Ascending aorta (tissue), 2 donors: ENCODE measurements at regions not wholly inside any gene's neighbourhood (a gene's known extent, or its start where the extent isn't known, plus 50 kb on each side); places are given as distances from the start of the nearest gene placed in this dataset.
"Not testable (repeated sequence)": the region's sequence is repeated elsewhere in the genome, so short reads cannot be mapped to it uniquely, and the experiment has no call there.

Experiments used
- DNase-seq, 2 donors: peaks; one replicate each; pipeline ENCODE4 v3.0.0-alpha.2; 2019; ENCODE audit warnings: low spot score in 2 of 2
- H3K27ac ChIP-seq, 2 donors: fragments of 200-600 bp; sonication (generic); one replicate each; pipeline ENCODE4 v1.5.1; 2016 to 2017; ENCODE audit warnings: mild to moderate bottlenecking in 1 of 2
- H3K27me3 ChIP-seq: fragments of 200-600 bp; sonication (generic); one replicate; pipeline ENCODE4 v1.5.1; 2017
- H3K36me3 ChIP-seq, 2 donors: fragments of 200-600 bp; sonication (generic); one replicate each; pipeline ENCODE4 v1.5.1; 2016
- H3K4me1 ChIP-seq, 2 donors: fragments of 200-600 bp; sonication (generic); one replicate each; pipeline ENCODE4 v1.5.1; 2016 to 2017; ENCODE audit warnings: mild to moderate bottlenecking in 1 of 2
- H3K4me3 ChIP-seq, 2 donors: fragments of 200-600 bp; sonication (generic); one replicate each; pipeline ENCODE4 v1.5.1; 2016 to 2017; ENCODE audit warnings: mild to moderate bottlenecking in 1 of 2
- H3K9me3 ChIP-seq, 2 donors: fragments of 200-600 bp; sonication (generic); one replicate each; pipeline ENCODE4 v1.5.1; 2016
- intact Hi-C: fragments of 100-400 bp; cut with DNase I; formaldehyde crosslinking; loops from one replicate; pipeline ENCODE4 v1.15.1; 2023
- TF ChIP-seq, protein P1 (sequence below), 3 experiments: fragments of 200-600 bp in 2 of 3; fragments of 450-650 bp in 1 of 3; sonication (generic) in 2 of 3; IDR thresholded peaks; one replicate each; pipeline ENCODE4 v1.5.1; 2016 to 2019; ENCODE audit warnings: antibody characterized with exemption in 3 of 3, mild to moderate bottlenecking in 1 of 3, moderate library complexity in 1 of 3

DNA sequence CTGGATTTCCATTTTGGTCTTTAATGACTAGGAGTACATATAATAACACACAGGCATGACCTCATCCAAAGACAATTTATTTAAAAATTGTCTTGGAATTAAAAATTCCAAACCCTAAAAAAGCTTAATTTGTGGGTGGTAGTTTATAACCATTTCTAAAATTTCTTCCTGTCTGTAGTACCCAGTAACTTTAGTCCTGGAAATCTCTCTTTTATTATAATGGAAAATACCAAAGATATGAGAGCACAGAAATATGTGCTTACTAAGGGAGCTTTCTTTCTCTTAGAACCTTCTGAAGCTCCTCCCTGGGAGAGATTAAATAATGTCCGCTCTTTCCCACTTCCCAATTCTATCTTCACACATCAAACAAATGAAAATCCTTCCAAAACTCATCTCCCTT is 70.5 kb upstream of the PRL start:
- Histone ChIP-seq H3K27me3 (no peaks in the 10 kb centered on the region), H3K27ac (peak overlapping the region in 1 of 2 donors; percentile 11)
- intact Hi-C loops: no loop called here

DNA sequence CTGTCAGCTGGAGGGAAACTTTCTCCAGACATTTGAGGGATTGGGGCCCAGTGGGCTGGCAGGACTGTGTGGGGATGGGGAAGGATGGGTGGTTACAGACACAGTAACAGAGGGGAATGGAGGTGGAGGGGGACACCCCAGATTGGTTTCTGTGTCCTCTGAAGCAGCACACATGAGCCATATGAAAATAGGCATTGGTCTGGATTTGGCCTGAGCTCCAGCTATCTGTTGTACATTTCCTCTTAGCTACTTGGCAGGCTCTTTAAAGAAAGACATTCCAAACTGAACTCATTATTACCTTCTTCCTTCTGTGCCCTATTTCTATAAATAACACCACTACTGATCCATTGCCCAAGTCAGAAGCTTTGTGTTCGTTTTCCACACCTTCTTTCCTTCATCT is 72.0 kb upstream of the PRL start:
- TF ChIP-seq, protein P1, sequence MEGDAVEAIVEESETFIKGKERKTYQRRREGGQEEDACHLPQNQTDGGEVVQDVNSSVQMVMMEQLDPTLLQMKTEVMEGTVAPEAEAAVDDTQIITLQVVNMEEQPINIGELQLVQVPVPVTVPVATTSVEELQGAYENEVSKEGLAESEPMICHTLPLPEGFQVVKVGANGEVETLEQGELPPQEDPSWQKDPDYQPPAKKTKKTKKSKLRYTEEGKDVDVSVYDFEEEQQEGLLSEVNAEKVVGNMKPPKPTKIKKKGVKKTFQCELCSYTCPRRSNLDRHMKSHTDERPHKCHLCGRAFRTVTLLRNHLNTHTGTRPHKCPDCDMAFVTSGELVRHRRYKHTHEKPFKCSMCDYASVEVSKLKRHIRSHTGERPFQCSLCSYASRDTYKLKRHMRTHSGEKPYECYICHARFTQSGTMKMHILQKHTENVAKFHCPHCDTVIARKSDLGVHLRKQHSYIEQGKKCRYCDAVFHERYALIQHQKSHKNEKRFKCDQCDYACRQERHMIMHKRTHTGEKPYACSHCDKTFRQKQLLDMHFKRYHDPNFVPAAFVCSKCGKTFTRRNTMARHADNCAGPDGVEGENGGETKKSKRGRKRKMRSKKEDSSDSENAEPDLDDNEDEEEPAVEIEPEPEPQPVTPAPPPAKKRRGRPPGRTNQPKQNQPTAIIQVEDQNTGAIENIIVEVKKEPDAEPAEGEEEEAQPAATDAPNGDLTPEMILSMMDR (IDR thresholded peaks at IDR 0.05): no peak
- Histone ChIP-seq H3K27me3 (no peaks in the 10 kb centered on the region), H3K4me1 (peaks cover 3 to 5% of the 10 kb centered on the region in 2 donors), H3K27ac (no peak overlapping the region), H3K9me3 (no peaks in the 10 kb centered on the region), H3K4me3 (no peak overlapping the region), H3K36me3 (no peaks in the 10 kb centered on the region)
- DNase-seq: no peak
- intact Hi-C loops: no loop called here

More for the DNA sequence above, 70.5 kb upstream of the PRL start:
- Histone ChIP-seq H3K4me1 (peaks cover 8 to 11% of the 10 kb centered on the region in 2 donors), H3K4me3 (no peak overlapping the region), H3K36me3 (no peaks in the 10 kb centered on the region), H3K9me3 (no peaks in the 10 kb centered on the region)
- DNase-seq: no peak
- TF ChIP-seq, protein P1 (IDR thresholded peaks at IDR 0.05): no peak

DNA sequence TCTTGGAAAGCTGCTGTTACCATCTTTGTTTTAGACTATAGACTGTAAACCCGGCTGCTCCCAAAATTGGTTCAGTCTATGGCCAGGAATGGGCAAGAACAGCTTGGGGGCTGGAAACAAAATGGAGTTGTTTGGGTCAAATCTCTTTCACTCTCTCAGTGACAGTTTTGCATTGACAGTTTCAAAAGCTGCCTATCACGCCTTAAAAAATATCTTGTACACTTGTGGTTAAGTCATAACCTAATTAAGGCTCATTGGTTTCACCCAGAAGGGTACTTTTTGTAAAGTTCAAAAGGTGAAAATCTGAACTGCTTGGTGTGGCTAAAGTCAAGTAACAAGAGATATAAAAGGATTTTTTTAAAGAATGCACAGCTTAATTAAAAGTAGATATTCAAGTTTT is 76.1 kb upstream of the PRL start:
- TF ChIP-seq, protein P1 (IDR thresholded peaks at IDR 0.05): no peak
- no peak for DNase-seq
- Histone ChIP-seq H3K4me3 (no peak overlapping the region), H3K9me3 (no peaks in the 10 kb centered on the region), H3K27ac (no peak overlapping the region), H3K4me1 (no peaks in the 10 kb centered on the region), H3K36me3 (no peaks in the 10 kb centered on the region), H3K27me3 (no peaks in the 10 kb centered on the region)
- intact Hi-C loops: no loop called here

DNA sequence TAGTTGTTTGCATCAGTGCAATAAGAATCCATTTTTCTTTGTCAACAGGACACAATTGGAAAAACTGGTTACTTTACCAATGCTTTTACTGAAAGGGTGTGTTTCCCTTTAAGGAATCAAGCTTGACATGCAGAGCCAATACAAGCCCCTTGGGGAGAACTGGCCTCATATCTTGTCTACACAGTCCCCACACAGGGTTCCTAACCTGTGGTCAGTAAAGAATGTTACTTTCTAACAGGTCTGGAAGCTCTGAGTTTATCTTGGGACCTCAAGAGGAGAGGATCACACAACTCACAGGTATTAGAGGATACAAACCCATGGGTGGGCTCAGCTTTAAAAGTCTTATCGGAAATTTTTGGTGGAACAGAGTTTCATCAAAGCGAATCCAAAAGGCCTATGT is 78.1 kb upstream of the PRL start:
- H3K4me1 ChIP-seq, H3K9me3 ChIP-seq, H3K27me3 ChIP-seq, DNase-seq, H3K27ac ChIP-seq, H3K4me3 ChIP-seq, H3K36me3 ChIP-seq: not testable (repeated sequence)
- intact Hi-C loops: loop anchor here (5.0 kb wide), 1 partner anchor 677 kb away; no protein-coding TSS in a partner anchor

DNA sequence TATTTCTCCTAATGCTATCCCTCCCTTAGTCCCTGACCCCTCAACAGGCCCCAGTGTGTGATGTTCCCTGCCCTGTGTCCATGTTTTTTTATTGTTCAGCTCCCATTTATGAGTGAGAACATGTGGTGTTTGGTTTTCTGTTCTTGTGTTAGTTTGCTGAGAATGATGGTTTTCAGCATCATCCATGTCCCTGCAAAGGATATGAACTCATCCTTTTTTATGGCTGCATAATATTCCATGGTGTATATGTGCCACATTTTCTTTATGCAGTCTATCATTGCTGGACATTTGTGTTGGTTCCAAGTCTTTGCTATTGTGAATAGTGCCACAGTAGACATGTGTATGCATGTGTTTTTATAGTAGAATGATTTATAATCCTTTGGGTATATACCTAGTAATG is 79.5 kb upstream of the PRL start:
- not testable (repeated sequence) for H3K27ac ChIP-seq, H3K27me3 ChIP-seq, H3K4me1 ChIP-seq, DNase-seq, H3K9me3 ChIP-seq, H3K36me3 ChIP-seq, H3K4me3 ChIP-seq
- intact Hi-C loops: loop anchor here (5.0 kb wide), 1 partner anchor 676 kb away; no protein-coding TSS in a partner anchor

DNA sequence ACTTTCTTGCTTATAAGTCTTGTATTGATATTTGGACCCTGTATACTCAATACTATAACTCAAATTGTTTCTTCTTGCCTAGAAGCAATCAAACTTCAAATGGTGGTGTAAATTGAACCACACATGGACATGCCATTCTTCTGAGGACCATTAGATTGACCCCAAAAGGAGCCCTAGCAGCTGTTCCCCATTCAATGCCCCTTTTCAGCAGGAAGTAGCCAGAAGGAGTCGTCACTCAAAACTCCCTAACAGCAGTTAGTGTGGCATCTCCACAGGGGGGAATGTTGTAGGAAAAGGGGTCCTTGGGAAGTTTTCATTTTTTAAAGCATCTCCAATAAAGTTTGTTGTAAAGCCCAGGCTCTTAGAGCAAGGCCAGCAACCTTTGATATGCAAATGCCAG is 81.7 kb upstream of the PRL start:
- H3K4me3 ChIP-seq: not testable (repeated sequence)
- intact Hi-C loops: loop anchor here (5.0 kb wide), 1 partner anchor 674 kb away; no protein-coding TSS in a partner anchor

DNA sequence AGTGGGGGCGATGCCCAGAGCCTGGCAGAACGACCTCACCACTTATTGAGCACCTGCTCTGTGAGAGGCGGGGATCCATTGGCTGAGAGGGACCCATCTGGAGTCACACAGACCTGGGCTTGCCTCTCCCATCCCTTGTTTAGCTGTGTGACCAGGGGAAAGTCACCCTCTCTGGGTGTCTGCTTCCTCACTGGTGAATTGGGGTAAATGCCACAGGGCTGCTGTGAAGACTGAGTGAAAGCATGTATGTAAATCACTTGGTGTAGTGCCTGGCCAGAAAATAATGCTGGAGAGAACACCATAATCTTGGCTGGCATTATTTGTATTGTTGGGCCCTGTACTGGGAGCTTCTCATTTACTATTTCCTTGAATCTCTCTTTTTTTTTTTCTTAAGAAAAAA is 83.4 kb upstream of the PRL start:
- DNase-seq: no peak
- intact Hi-C loops: no loop called here
- Histone ChIP-seq H3K36me3 (no peaks in the 10 kb centered on the region), H3K27me3 (no peaks in the 10 kb centered on the region), H3K9me3 (no peaks in the 10 kb centered on the region), H3K27ac (no peak overlapping the region), H3K4me3 (no peak overlapping the region), H3K4me1 (no peaks in the 10 kb centered on the region)
- TF ChIP-seq, protein P1 (IDR thresholded peaks at IDR 0.05): no peak

More for the DNA sequence above, 81.7 kb upstream of the PRL start:
- not testable (repeated sequence) for H3K9me3 ChIP-seq, H3K4me1 ChIP-seq, H3K27ac ChIP-seq, H3K36me3 ChIP-seq, DNase-seq, H3K27me3 ChIP-seq
